GM23338 (cell line): ENCODE measurements at regions not wholly inside any gene's neighbourhood (a gene's known extent, or its start where the extent isn't known, plus 50 kb on each side); places are given as distances from the start of the nearest gene placed in this dataset.

Experiments
- ATAC-seq: fragments of 200-7000 bp; cut with Tn5 transposase; 3 replicates; pipeline ENCODE4 v1.9.1; 2020
- DNase-seq: peaks from one replicate; pipeline ENCODE4 v3.0.0-alpha.2; 2015; ENCODE audit warnings: low spot score
- H2AFZ ChIP-seq: fragments of 200-600 bp; sonication (generic); 2 replicates; pipeline ENCODE4 v1.8.0; 2016; ENCODE audit warnings: antibody characterized with exemption, mild to moderate bottlenecking, moderate library complexity
- H3F3A ChIP-seq: fragments of 200-600 bp; sonication (generic); replicated peaks from 2 replicates; pipeline ENCODE4 v1.8.0; 2017; ENCODE audit warnings: antibody characterized with exemption, mixed run types, low read depth
- H3K27ac ChIP-seq: fragments of 200-600 bp; sonication (generic); 2 replicates; pipeline ENCODE4 v1.6.1; 2016; ENCODE audit warnings: low read depth
- H3K27me3 ChIP-seq: fragments of 200-600 bp; sonication (generic); 2 replicates; pipeline ENCODE4 v1.8.0; 2016; ENCODE audit warnings: mild to moderate bottlenecking, mixed run types, moderate library complexity; ENCODE audit not compliant: insufficient read depth
- H3K36me3 ChIP-seq: fragments of 200-600 bp; sonication (generic); 2 replicates; pipeline ENCODE4 v1.8.0; 2016; ENCODE audit warnings: mild to moderate bottlenecking; ENCODE audit not compliant: insufficient read depth
- H3K4me1 ChIP-seq: fragments of 200-600 bp; sonication (generic); 2 replicates; pipeline ENCODE4 v1.8.0; 2016; ENCODE audit warnings: mild to moderate bottlenecking, moderate library complexity; ENCODE audit not compliant: insufficient read depth
- H3K4me2 ChIP-seq: fragments of 200-600 bp; sonication (generic); 2 replicates; pipeline ENCODE4 v1.7.1; 2017; ENCODE audit warnings: mixed run types
- H3K4me3 ChIP-seq: fragments of 200-600 bp; sonication (generic); 2 replicates; pipeline ENCODE4 v1.6.1; 2016; ENCODE audit warnings: mixed run types
- H3K79me2 ChIP-seq: fragments of 200-600 bp; sonication (generic); replicated peaks from 2 replicates; pipeline ENCODE4 v1.8.0; 2017; ENCODE audit warnings: mild to moderate bottlenecking; ENCODE audit not compliant: insufficient read depth
- H3K9me2 ChIP-seq: fragments of 200-600 bp; sonication (generic); 2 replicates; pipeline ENCODE4 v1.8.0; 2017; ENCODE audit not compliant: insufficient read depth
- H4K20me1 ChIP-seq: fragments of 200-600 bp; sonication (generic); replicated peaks from 2 replicates; pipeline ENCODE4 v1.8.0; 2017; ENCODE audit warnings: mild to moderate bottlenecking; ENCODE audit not compliant: insufficient read depth
- H3K27ac Mint-ChIP-seq: 2 replicates; pipeline ENCODE4 v1.8.0; 2020; ENCODE audit warnings: inconsistent platforms, mild to moderate bottlenecking, moderate library complexity, mixed read lengths
- H3K27me3 Mint-ChIP-seq: 3 replicates; pipeline ENCODE4 v1.8.0; 2022; ENCODE audit warnings: low read depth, mild to moderate bottlenecking, moderate library complexity, mixed read lengths, inconsistent platforms; ENCODE audit not compliant: insufficient read depth, poor library complexity
- H3K36me3 Mint-ChIP-seq: 3 replicates; pipeline ENCODE4 v1.8.0; 2021; ENCODE audit warnings: low read depth, mild to moderate bottlenecking, inconsistent platforms, moderate library complexity, mixed read lengths
- H3K4me1 Mint-ChIP-seq: 3 replicates; pipeline ENCODE4 v1.8.0; 2020; ENCODE audit warnings: mild to moderate bottlenecking, inconsistent platforms, mixed read lengths
- H3K4me3 Mint-ChIP-seq: 3 replicates; pipeline ENCODE4 v1.8.0; 2021; ENCODE audit warnings: moderate library complexity, mild to moderate bottlenecking, inconsistent platforms, mixed read lengths
- H3K9me3 Mint-ChIP-seq: 3 replicates; pipeline ENCODE4 v1.8.0; 2020; ENCODE audit warnings: moderate library complexity, mild to moderate bottlenecking, inconsistent platforms, mixed read lengths
- ETS1 ChIP-seq: IDR thresholded peaks from 2 replicates; pipeline ENCODE4 v1.6.1; 2016; ENCODE audit warnings: antibody characterized with exemption
- EZH2 ChIP-seq: fragments of 200-600 bp; sonication (generic); IDR thresholded peaks from one replicate; pipeline ENCODE4 v1.8.0; 2017; ENCODE audit warnings: antibody characterized with exemption, mild to moderate bottlenecking, low read depth; ENCODE audit not compliant: unreplicated experiment
- EZH2phosphoT487 ChIP-seq: fragments of 200-600 bp; sonication (generic); IDR thresholded peaks from one replicate; pipeline ENCODE4 v1.8.1; 2018; ENCODE audit warnings: antibody characterized with exemption; ENCODE audit not compliant: unreplicated experiment
- NANOG ChIP-seq: IDR thresholded peaks from 2 replicates; pipeline ENCODE4 v1.6.1; 2016; ENCODE audit warnings: antibody characterized with exemption, borderline replicate concordance
- POLR2AphosphoS5 ChIP-seq: IDR thresholded peaks from 2 replicates; pipeline ENCODE4 v1.6.1; 2016; ENCODE audit warnings: antibody characterized with exemption, low read depth
- REST ChIP-seq: IDR thresholded peaks from one replicate; pipeline ENCODE4 v1.6.1; 2018; ENCODE audit warnings: antibody characterized with exemption; ENCODE audit not compliant: unreplicated experiment
- STAT1 ChIP-seq: IDR thresholded peaks from one replicate; pipeline ENCODE4 v1.6.1; 2016; ENCODE audit warnings: antibody characterized with exemption; ENCODE audit not compliant: unreplicated experiment
- ZNF114 ChIP-seq: fragments of 250-450 bp; sonication (Bioruptor Pico); IDR thresholded peaks from 2 replicates; pipeline ENCODE4 v1.5.0; 2020; ENCODE audit warnings: mild to moderate bottlenecking, moderate library complexity
- ZNF331 ChIP-seq: fragments of 250-450 bp; sonication (Bioruptor Pico); IDR thresholded peaks from 2 replicates; pipeline ENCODE4 v1.5.0; 2020; ENCODE audit warnings: low read depth, mild to moderate bottlenecking, moderate library complexity

GRCh38 chr12:16789204-16789790 lies 183.3 kb upstream of the LMO3 start:
- H3K9me3 Mint-ChIP-seq = no peaks in the 10 kb centered on the region
- no peak overlapping the region for H3K27ac ChIP-seq
- TF ChIP-seq REST (peak; percentile 78), POLR2AphosphoS5 (no peak), ZNF331 (peak; percentile 40; the same call in 1 of the 2 replicates), NANOG (no peak)
- H4K20me1 ChIP-seq = no peaks in the 10 kb centered on the region
- peak; percentile 55 for DNase-seq
- H3K4me3 ChIP-seq = no peak overlapping the region
- ATAC-seq = peak; percentile 64
- H3K4me2 ChIP-seq = no peak overlapping the region
- H3K79me2 ChIP-seq = no peaks in the 10 kb centered on the region
- peaks cover 17% of the 10 kb centered on the region for H3K4me1 ChIP-seq
- H3K27ac Mint-ChIP-seq = no peak overlapping the region
- peaks cover 6% of the 10 kb centered on the region for H3K9me2 ChIP-seq
- no peak overlapping the region for H3K4me3 Mint-ChIP-seq
- no peaks in the 10 kb centered on the region for H3K36me3 Mint-ChIP-seq
- H3K27me3 Mint-ChIP-seq = no peaks in the 10 kb centered on the region
- peaks cover 23% of the 10 kb centered on the region for H3K4me1 Mint-ChIP-seq
- no peaks in the 10 kb centered on the region for H3K27me3 ChIP-seq
- H2AFZ ChIP-seq = no peak overlapping the region
- no peaks in the 10 kb centered on the region for H3K36me3 ChIP-seq
- no peaks in the 10 kb centered on the region for H3F3A ChIP-seq

- peaks cover under 1% of the 10 kb centered on the region; the same call in 1 of the 2 replicates for H3K9me2 ChIP-seq
- no peaks in the 10 kb centered on the region for H3K36me3 ChIP-seq
- no peaks in the 10 kb centered on the region for H3K9me3 Mint-ChIP-seq
- H3K4me3 ChIP-seq = no peak overlapping the region
- H3K4me1 ChIP-seq = peaks cover 17% of the 10 kb centered on the region
- no peak overlapping the region for H3K27ac Mint-ChIP-seq
- H3K27me3 Mint-ChIP-seq = no peaks in the 10 kb centered on the region
- H3K4me2 ChIP-seq = peak overlapping the region; percentile 15; the same call in 1 of the 2 replicates
- H3K36me3 Mint-ChIP-seq = no peaks in the 10 kb centered on the region
- H3F3A ChIP-seq = no peaks in the 10 kb centered on the region
- no peaks in the 10 kb centered on the region for H3K27me3 ChIP-seq
- DNase-seq (no peak), ATAC-seq (no peak)
- no peaks in the 10 kb centered on the region for H4K20me1 ChIP-seq
- H3K79me2 ChIP-seq = no peaks in the 10 kb centered on the region
- no peak overlapping the region for H2AFZ ChIP-seq
- H3K27ac ChIP-seq = no peak overlapping the region
- H3K4me3 Mint-ChIP-seq = no peak overlapping the region
- TF ChIP-seq POLR2AphosphoS5 (no peak), NANOG (peak; percentile 62; the same call in 1 of the 2 replicates)
- H3K4me1 Mint-ChIP-seq = peaks cover 21% of the 10 kb centered on the region
Measured at GRCh38 chr12:16788506-16789203, 182.7 kb upstream of the LMO3 start.

- Histone ChIP-seq H3K79me2 (no peaks in the 10 kb centered on the region), H3K4me2 (no peak overlapping the region), H3K27me3 (no peaks in the 10 kb centered on the region), H3K9me2 (no peaks in the 10 kb centered on the region), H2AFZ (no peak overlapping the region), H3K36me3 (no peaks in the 10 kb centered on the region), H3K4me1 (peaks cover 17% of the 10 kb centered on the region), H3K27ac (no peak overlapping the region), H4K20me1 (no peaks in the 10 kb centered on the region), H3K4me3 (no peak overlapping the region), H3F3A (no peaks in the 10 kb centered on the region)
- no peak for ATAC-seq
- Mint-ChIP-seq H3K9me3 (no peaks in the 10 kb centered on the region), H3K36me3 (no peaks in the 10 kb centered on the region), H3K27ac (no peak overlapping the region), H3K27me3 (no peaks in the 10 kb centered on the region), H3K4me1 (peaks cover 21% of the 10 kb centered on the region), H3K4me3 (no peak overlapping the region)
- DNase-seq = no peak
- TF ChIP-seq ETS1 = no peak
- no peak for TF ChIP-seq EZH2phosphoT487
- TF ChIP-seq ZNF114 = no peak
- TF ChIP-seq STAT1 = no peak
- TF ChIP-seq EZH2 = no peak
Measured at GRCh38 chr12:16785953-16786352, 180.0 kb upstream of the LMO3 start.
